ENCODE measurements at regions not wholly inside any gene's neighbourhood (a gene's known extent, or its start where the extent isn't known, plus 50 kb on each side); places are given as distances from the start of the nearest gene placed in this dataset.

DNA sequence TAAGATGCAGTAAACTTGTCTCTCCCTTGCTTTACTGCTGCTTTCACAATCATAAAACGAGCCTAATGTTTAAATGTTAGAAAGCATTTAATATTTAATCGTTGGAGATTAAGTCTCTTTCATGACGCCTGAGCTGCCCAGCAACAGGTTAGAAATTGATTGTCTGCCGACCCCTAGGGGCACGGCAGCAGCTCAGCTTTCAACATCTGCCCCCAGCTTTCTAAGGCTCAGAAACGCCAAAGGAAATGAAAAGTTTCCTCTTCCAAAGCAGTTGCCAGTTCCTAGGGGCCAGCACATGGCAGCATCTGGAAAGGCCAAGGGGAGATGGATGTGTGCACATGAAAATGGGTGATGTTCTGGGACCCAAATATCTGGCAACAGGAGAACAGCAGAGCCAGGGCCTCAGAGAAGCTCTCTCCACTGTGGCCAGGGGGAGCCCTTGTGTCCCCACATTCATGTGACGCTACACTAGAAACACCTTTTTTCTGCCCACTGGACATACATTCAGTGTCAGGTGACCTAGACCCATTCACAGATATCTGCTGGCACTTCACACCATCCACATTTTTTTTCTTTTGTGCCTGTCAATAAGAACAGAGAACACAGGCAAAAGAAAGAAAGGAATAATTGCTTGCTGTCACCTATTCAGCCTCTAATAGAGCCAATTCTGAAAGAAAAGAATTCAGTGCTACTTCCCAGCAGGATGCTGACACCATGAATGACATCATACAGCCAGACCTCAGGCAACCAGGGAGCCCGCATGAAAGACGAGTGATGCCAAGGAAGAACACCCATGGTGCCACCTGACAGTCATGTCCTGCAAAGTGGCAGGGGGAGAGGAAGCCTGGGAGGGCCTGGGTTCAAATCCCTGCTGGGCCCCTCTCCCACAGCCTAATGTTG, 205.0 kb upstream of the TAS2R1 start:
- TF ChIP-seq, protein P1, sequence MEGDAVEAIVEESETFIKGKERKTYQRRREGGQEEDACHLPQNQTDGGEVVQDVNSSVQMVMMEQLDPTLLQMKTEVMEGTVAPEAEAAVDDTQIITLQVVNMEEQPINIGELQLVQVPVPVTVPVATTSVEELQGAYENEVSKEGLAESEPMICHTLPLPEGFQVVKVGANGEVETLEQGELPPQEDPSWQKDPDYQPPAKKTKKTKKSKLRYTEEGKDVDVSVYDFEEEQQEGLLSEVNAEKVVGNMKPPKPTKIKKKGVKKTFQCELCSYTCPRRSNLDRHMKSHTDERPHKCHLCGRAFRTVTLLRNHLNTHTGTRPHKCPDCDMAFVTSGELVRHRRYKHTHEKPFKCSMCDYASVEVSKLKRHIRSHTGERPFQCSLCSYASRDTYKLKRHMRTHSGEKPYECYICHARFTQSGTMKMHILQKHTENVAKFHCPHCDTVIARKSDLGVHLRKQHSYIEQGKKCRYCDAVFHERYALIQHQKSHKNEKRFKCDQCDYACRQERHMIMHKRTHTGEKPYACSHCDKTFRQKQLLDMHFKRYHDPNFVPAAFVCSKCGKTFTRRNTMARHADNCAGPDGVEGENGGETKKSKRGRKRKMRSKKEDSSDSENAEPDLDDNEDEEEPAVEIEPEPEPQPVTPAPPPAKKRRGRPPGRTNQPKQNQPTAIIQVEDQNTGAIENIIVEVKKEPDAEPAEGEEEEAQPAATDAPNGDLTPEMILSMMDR (IDR thresholded peaks at IDR 0.05; ENCODE audit: insufficient read depth, low read depth, low read length, missing control alignments) = no peak
- no peak overlapping the region for H3K4me3 ChIP-seq (ENCODE audit: low read depth, low read length)
- no peak for DNase-seq (ENCODE audit: low read depth)

DNA sequence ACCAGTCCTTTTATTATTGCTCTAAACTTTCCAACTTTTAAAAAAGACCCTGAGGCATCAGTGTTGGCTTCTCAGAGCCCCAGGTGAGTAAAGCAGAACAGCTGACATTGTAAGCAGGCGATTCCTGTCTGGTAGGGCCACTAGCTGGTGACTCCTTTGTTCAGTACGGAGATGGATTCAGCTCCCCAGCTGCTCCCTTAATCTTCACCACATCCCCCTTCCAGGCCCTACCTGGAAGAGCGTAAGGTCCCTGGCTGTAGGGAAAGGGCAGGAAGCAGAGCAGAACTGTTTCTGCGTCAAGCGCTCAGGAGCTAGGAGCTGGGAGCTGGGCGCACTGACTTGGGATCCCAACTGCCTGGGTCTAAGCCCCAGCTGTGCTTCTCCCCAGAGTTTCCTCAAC, 203.7 kb upstream of the TAS2R1 start:
- TF ChIP-seq, protein P1 (IDR thresholded peaks at IDR 0.05; ENCODE audit: insufficient read depth, low read depth, low read length, missing control alignments) = no peak
- DNase-seq (ENCODE audit: low read depth) = no peak
- no peak overlapping the region for H3K4me3 ChIP-seq (ENCODE audit: low read depth, low read length)

DNA sequence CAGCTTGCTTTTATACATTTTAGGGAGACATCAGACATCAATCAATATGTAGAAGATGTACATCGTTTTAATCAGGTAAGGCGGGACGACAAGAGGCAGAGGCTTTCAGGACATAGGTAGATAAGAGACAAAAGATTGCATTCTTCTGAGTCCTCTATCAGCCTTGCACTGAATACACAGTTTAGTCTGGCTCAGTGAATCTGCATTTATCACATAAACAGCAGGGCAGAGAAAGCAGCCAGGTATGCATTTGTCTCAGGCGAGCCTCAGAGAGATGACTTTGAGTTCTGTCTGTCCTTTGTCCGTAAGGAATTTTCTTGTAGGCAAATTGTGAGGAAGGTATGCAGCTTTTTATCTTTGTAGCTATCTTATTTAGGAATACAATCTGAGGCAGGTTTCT, 202.8 kb upstream of the TAS2R1 start:
- TF ChIP-seq, protein P1 (IDR thresholded peaks at IDR 0.05; ENCODE audit: insufficient read depth, low read depth, low read length, missing control alignments) = no peak
- no peak for DNase-seq (ENCODE audit: low read depth)
- no peak overlapping the region for H3K4me3 ChIP-seq (ENCODE audit: low read depth, low read length)

DNA sequence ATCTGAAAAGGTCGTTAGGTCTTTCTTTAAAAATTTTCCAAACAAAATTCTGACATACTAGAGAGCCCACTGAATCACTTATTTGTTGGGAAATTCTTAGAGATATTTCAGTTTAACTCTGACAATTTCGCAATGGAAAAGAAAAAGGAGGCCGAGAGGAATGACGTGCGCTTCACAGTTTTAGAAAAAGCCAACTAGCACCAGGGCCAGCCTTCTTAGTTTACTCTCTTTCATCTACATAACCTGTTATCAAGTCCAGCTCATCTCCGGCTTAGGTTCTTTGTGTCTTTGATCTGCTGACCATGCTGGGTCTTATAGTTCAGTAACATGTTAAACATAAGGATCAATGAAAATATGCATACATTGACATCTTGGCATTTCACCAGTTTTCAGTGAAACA, 201.7 kb upstream of the TAS2R1 start:
- H3K4me3 ChIP-seq (ENCODE audit: low read depth, low read length) = no peak overlapping the region
- TF ChIP-seq, protein P1 (IDR thresholded peaks at IDR 0.05; ENCODE audit: insufficient read depth, low read depth, low read length, missing control alignments) = no peak
- DNase-seq (ENCODE audit: low read depth) = no peak

DNA sequence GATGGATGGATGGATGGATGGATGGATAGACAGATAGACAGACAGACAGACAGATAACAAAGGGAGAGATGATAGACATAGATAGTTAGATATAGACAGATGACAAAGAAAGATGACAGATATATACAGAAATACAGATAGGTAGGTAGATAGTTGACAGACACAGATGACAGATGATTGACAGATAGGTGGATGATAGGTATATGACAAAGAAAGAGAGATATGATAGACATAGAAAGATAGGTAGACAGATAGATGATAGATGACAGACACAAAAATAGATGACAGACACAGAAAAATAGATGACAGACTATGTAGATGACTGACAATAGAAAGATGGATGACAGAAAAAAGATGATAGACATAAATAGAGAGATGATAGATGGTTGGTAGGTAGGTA, 200.0 kb upstream of the TAS2R1 start:
- TF ChIP-seq, protein P1 (IDR thresholded peaks at IDR 0.05; ENCODE audit: insufficient read depth, low read depth, low read length, missing control alignments) = no peak
- no peak overlapping the region for H3K4me3 ChIP-seq (ENCODE audit: low read depth, low read length)
- no peak for DNase-seq (ENCODE audit: low read depth)

DNA sequence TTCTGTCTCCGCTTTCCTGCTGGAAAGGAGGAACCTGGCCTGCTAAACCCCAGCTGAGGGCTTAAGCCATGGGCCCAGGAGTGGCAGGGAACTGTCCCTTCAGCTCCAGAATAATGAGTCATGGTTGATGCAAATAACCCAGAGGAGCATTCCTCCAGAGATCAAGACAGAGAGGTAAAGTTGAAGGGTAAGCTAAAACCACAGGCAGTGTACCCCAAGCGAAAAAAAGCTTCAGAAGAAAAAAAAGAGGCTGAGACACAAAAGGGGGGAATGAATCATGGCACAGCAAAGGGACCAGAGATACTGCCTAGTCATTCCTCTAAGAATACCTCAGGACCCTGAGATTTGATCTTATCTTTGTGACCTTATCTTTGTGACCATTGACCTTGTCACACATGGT, 199.5 kb upstream of the TAS2R1 start:
- no peak for DNase-seq (ENCODE audit: low read depth)
- TF ChIP-seq, protein P1 (IDR thresholded peaks at IDR 0.05; ENCODE audit: insufficient read depth, low read depth, low read length, missing control alignments) = no peak
- H3K4me3 ChIP-seq (ENCODE audit: low read depth, low read length) = no peak overlapping the region
